ENCODE measurements at regions not wholly inside any gene's neighbourhood (a gene's known extent, or its start where the extent isn't known, plus 50 kb on each side); places are given as distances from the start of the nearest gene placed in this dataset.
"Not testable (repeated sequence)": the region's sequence is repeated elsewhere in the genome, so short reads cannot be mapped to it uniquely, and the experiment has no call there.

DNA sequence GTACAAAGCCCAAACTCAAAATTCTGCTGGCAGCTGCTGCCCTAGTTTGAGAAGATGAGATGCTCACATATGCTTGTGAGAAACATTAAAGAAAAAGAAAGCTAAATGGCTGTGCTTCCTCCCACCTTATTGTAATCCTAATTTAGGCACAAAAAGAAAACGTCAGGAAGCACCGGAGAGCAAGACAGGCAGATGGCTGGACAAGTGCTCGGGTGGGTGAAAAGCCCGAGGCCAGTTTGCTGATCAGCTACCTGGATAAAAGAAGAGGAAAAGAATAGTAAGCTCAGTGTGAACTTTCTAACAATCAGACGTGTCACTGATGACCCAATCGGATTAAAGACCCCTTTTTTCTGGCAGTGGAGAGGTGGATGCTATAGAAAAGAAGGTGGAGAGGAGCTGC, 368.0 kb upstream of the ATP10A start:
- no peak overlapping the region for H3K27ac ChIP-seq
- H3K36me3 ChIP-seq: no peaks in the 10 kb centered on the region
- no peaks in the 10 kb centered on the region for H3K27me3 ChIP-seq
- 64 to 75% (median 65%) methylated on average over 6 of the region's 6 CpGs for WGBS, 3 donors
- intact Hi-C loops (cut with DNase I): no loop called here
- no peak overlapping the region for H3K4me3 ChIP-seq
- no peak for TF ChIP-seq CTCF (IDR thresholded peaks at IDR 0.05)
- no peak for TF ChIP-seq EP300 (IDR thresholded peaks at IDR 0.05)
- TF ChIP-seq POLR2A (IDR thresholded peaks at IDR 0.05): no peak
- no peaks in the 10 kb centered on the region for H3K9me3 ChIP-seq
- no peaks in the 10 kb centered on the region for H3K4me1 ChIP-seq (ENCODE audit: insufficient read depth)
- DNase-seq: no peak

DNA sequence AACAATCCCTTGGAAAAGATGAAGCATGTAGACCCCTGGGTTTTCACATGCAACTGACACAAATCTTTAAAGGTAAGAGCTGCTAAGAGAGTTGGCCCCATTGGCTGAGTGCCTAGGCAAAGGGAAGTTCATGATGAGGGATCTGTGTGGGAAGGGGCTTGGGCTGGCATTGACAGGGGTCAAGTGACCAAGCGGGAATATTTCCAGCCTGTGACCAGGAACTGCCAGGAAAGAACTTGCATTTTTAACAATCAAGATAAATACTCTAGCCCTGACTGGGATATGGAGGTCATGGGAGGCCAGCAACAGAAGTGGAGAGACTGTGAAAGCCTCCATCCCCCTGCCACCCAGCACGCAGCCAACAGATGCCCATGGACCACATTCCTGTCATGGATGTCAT, 361.1 kb upstream of the ATP10A start:
- DNase-seq: no peak
- intact Hi-C loops (cut with DNase I): no loop called here
- WGBS, 3 donors: 82 to 90% (median 85%) methylated on average over 2 of the region's 2 CpGs

GRCh38 chr15:26223720-26224119, 360.6 kb upstream of the ATP10A start:
- 62 to 70% (median 65%) methylated on average over 2 of the region's 2 CpGs for WGBS, 3 donors
- Histone ChIP-seq H3K27ac (no peak overlapping the region), H3K4me1 (ENCODE audit: insufficient read depth) (no peaks in the 10 kb centered on the region), H3K4me3 (no peak overlapping the region), H3K27me3 (no peaks in the 10 kb centered on the region), H3K36me3 (no peaks in the 10 kb centered on the region), H3K9me3 (no peaks in the 10 kb centered on the region)
- intact Hi-C loops (cut with DNase I): no loop called here
- DNase-seq: no peak
- TF ChIP-seq POLR2A (IDR thresholded peaks at IDR 0.05) (no peak), CTCF (IDR thresholded peaks at IDR 0.05) (no peak), EP300 (IDR thresholded peaks at IDR 0.05) (no peak)

More for the DNA sequence above, 361.1 kb upstream of the ATP10A start:
- Histone ChIP-seq H3K9me3 (no peaks in the 10 kb centered on the region), H3K27me3 (no peaks in the 10 kb centered on the region), H3K27ac (no peak overlapping the region), H3K4me3 (no peak overlapping the region), H3K36me3 (no peaks in the 10 kb centered on the region), H3K4me1 (ENCODE audit: insufficient read depth) (no peaks in the 10 kb centered on the region)
- TF ChIP-seq POLR2A (IDR thresholded peaks at IDR 0.05): no peak
- TF ChIP-seq CTCF (IDR thresholded peaks at IDR 0.05): no peak

DNA sequence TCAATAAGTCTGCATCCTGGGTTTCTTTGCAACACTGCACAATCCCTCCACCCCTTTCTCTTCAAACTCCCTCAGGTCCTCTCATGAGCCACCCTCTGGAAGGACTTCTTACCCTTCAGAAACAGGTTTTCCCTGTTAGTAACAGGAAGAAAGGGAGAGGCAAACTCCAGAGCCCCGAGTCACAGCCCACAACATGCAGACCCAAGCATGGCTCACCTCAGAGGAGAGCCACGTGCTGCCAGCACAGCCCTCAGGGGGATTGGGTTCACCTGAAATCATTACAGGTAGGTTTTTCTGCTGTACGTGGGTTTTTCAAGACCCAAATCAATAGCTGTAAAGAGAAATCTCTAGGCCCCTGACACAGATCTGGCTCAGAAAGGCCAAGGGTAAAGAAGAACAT, 359.7 kb upstream of the ATP10A start:
- TF ChIP-seq POLR2A (IDR thresholded peaks at IDR 0.05) (no peak), CTCF (IDR thresholded peaks at IDR 0.05) (no peak), EP300 (IDR thresholded peaks at IDR 0.05) (no peak)
- DNase-seq: no peak
- Histone ChIP-seq H3K27me3 (no peaks in the 10 kb centered on the region), H3K9me3 (no peaks in the 10 kb centered on the region), H3K4me1 (ENCODE audit: insufficient read depth) (no peaks in the 10 kb centered on the region), H3K4me3 (no peak overlapping the region), H3K36me3 (no peaks in the 10 kb centered on the region), H3K27ac (no peak overlapping the region)
- 49 to 66% (median 56%) methylated on average over 3 of the region's 3 CpGs for WGBS, 3 donors
- intact Hi-C loops (cut with DNase I): no loop called here

DNA sequence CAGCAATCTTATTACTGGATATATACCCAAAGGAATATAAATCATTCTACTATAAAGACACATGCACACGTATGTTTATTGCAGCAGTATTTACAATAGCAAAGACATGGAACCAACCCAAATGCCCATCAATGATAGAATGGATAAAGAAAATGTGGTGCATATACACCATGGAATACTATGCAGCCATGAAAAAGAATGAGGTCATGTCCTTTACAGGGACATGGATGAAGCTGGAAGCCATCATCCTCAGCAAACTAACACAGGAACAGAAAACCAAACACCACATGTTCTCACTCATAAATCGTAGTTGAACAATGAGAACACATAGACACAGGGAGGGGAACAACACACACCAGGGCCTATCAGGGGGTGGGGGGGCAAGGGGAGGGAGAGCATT, 353.9 kb upstream of the ATP10A start:
- H3K4me1 ChIP-seq (ENCODE audit: insufficient read depth); H3K27ac ChIP-seq; H3K36me3 ChIP-seq; H3K9me3 ChIP-seq; H3K4me3 ChIP-seq; DNase-seq; H3K27me3 ChIP-seq; intact Hi-C loops (cut with DNase I): not testable (repeated sequence)
- WGBS, 3 donors: 82 to 99% (median 88%) methylated on average over 2 of the region's 2 CpGs
